Neural progenitor cell (in vitro differentiated cells): ENCODE measurements at regions not wholly inside any gene's neighbourhood (a gene's known extent, or its start where the extent isn't known, plus 50 kb on each side); places are given as distances from the start of the nearest gene placed in this dataset.

Source experiments
- CTCF ChIP-seq: fragments of 200-600 bp; sonication (generic); IDR thresholded peaks from 2 replicates; pipeline ENCODE4 v1.5.1; 2017; ENCODE audit warnings: antibody characterized with exemption, mild to moderate bottlenecking
- EZH2phosphoT487 ChIP-seq: fragments of 200-600 bp; sonication (generic); IDR thresholded peaks from 2 replicates; pipeline ENCODE4 v1.6.1; 2017; ENCODE audit warnings: antibody characterized with exemption

- TF ChIP-seq EZH2phosphoT487 (no peak), CTCF (no peak)
These were observed 135.1 kb upstream of the PMEPA1 start for GRCh38 chr20:57844626-57845596.
